Endodermal cell (in vitro differentiated cells): ENCODE measurements at regions not wholly inside any gene's neighbourhood (a gene's known extent, or its start where the extent isn't known, plus 50 kb on each side); places are given as distances from the start of the nearest gene placed in this dataset.
A peak's percentile ranks its signal among the peaks of the same experiment; 100 is the strongest.
"Not testable (repeated sequence)": the region's sequence is repeated elsewhere in the genome, so short reads cannot be mapped to it uniquely, and the experiment has no call there.

Experiments
- DNase-seq: peaks from one replicate; pipeline ENCODE4 v3.0.0-alpha.2; 2017
- H3K27ac ChIP-seq: 2 replicates; pipeline ENCODE4 v1.5.1; 2013; ENCODE audit warnings: mild to moderate bottlenecking, low read depth, low read length, moderate library complexity
- H3K27me3 ChIP-seq: 2 replicates; pipeline ENCODE4 v1.6.1; 2013; ENCODE audit warnings: mild to moderate bottlenecking, low read length, moderate library complexity; ENCODE audit not compliant: insufficient read depth, control insufficient read depth, poor library complexity, severe bottlenecking
- H3K36me3 ChIP-seq: 2 replicates; pipeline ENCODE4 v1.7.0; 2013; ENCODE audit warnings: mild to moderate bottlenecking, low read length, moderate library complexity; ENCODE audit not compliant: control insufficient read depth, insufficient read depth
- H3K4me1 ChIP-seq: one replicate; pipeline ENCODE4 v1.7.0; 2013; ENCODE audit warnings: low read length; ENCODE audit not compliant: control insufficient read depth, insufficient read depth
- H3K4me3 ChIP-seq: 2 replicates; pipeline ENCODE4 v1.5.1; 2013; ENCODE audit warnings: mild to moderate bottlenecking, low read length, moderate library complexity
- H3K9ac ChIP-seq: 2 replicates; pipeline ENCODE4 v1.6.1; 2013; ENCODE audit warnings: mild to moderate bottlenecking, low read length, moderate library complexity; ENCODE audit not compliant: poor library complexity, severe bottlenecking; ENCODE audit errors: extremely low read depth
- H3K9me3 ChIP-seq: 2 replicates; pipeline ENCODE4 v1.6.1; 2013; ENCODE audit warnings: mild to moderate bottlenecking, low read length, moderate library complexity; ENCODE audit not compliant: control insufficient read depth
- H3K27ac Mint-ChIP-seq: 2 replicates; pipeline ENCODE4 v1.8.0; 2020; ENCODE audit warnings: mixed read lengths
- H3K27me3 Mint-ChIP-seq: 2 replicates; pipeline ENCODE4 v1.8.0; 2021; ENCODE audit warnings: mild to moderate bottlenecking, mixed read lengths; ENCODE audit not compliant: insufficient read depth
- H3K36me3 Mint-ChIP-seq: 2 replicates; pipeline ENCODE4 v1.8.0; 2020; ENCODE audit warnings: low read depth, mixed read lengths
- H3K4me1 Mint-ChIP-seq: 2 replicates; pipeline ENCODE4 v1.8.0; 2020; ENCODE audit warnings: mixed read lengths
- H3K4me3 Mint-ChIP-seq: 2 replicates; pipeline ENCODE4 v1.8.0; 2020; ENCODE audit warnings: mild to moderate bottlenecking, moderate library complexity, mixed read lengths
- H3K9me3 Mint-ChIP-seq: 2 replicates; pipeline ENCODE4 v1.8.0; 2020; ENCODE audit warnings: mild to moderate bottlenecking, mixed read lengths
- WGBS, 2 experiments: methylation state at CpG; one replicate each; pipeline versions ENCODE4 v1.1.5 to v1.1.7; 2013; ENCODE audit warnings: missing lambda C conversion rate in 2 of 2, mixed read lengths in 1 of 2; ENCODE audit not compliant: insufficient coverage in 1 of 2, insufficient read length in 1 of 2; 5-methylcytosine and 5-hydroxymethylcytosine counted together
- TF ChIP-seq, protein P1 (sequence below): fragments of 200-600 bp; sonication (generic); conservative IDR thresholded peaks from 2 replicates; pipeline ENCODE4 v1.5.0; 2021; ENCODE audit warnings: antibody characterized with exemption, mild to moderate bottlenecking

GRCh38 chr7:81155654-81156373, 237.0 kb upstream of the SEMA3C start:
- TF ChIP-seq, protein P1, sequence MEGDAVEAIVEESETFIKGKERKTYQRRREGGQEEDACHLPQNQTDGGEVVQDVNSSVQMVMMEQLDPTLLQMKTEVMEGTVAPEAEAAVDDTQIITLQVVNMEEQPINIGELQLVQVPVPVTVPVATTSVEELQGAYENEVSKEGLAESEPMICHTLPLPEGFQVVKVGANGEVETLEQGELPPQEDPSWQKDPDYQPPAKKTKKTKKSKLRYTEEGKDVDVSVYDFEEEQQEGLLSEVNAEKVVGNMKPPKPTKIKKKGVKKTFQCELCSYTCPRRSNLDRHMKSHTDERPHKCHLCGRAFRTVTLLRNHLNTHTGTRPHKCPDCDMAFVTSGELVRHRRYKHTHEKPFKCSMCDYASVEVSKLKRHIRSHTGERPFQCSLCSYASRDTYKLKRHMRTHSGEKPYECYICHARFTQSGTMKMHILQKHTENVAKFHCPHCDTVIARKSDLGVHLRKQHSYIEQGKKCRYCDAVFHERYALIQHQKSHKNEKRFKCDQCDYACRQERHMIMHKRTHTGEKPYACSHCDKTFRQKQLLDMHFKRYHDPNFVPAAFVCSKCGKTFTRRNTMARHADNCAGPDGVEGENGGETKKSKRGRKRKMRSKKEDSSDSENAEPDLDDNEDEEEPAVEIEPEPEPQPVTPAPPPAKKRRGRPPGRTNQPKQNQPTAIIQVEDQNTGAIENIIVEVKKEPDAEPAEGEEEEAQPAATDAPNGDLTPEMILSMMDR: no peak
- Histone ChIP-seq H3K4me3 (no peak overlapping the region), H3K27me3 (no peaks in the 10 kb centered on the region), H3K9ac (no peak overlapping the region), H3K36me3 (no peaks in the 10 kb centered on the region), H3K9me3 (no peaks in the 10 kb centered on the region), H3K27ac (peak overlapping the region; percentile 43), H3K4me1 (peaks cover 8% of the 10 kb centered on the region)
- Mint-ChIP-seq H3K4me3 (no peak overlapping the region), H3K36me3 (no peaks in the 10 kb centered on the region), H3K27me3 (no peaks in the 10 kb centered on the region), H3K9me3 (no peaks in the 10 kb centered on the region), H3K4me1 (peaks cover 34% of the 10 kb centered on the region), H3K27ac (peak overlapping the region; percentile 12)
- WGBS, 2 experiments: 48 to 60% methylated on average over 2 to 4 of the region's 4 CpGs
- no peak for DNase-seq

DNA sequence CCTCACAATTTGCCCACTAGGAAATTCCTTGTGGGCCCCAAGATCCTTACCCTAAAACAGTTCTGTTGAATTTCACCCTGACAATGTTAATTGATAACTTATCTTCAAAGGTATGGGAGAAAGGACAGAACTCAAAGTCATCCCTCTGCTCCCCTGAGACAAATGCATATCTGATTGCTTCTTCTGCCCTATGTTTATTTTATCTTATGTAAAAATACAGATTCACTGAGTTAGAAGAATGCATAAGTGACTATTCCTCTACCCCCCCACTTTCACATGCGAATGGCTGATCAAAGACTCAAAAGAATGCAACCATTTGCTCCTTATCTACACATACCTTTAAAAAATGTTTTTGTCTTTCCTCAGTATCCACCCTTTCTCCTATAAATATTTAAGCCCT, 235.7 kb upstream of the SEMA3C start:
- H3K36me3 Mint-ChIP-seq: no peaks in the 10 kb centered on the region
- TF ChIP-seq, protein P1: no peak
- Histone ChIP-seq H3K27ac (no peak overlapping the region), H3K9ac (no peak overlapping the region), H3K4me3 (peak overlapping the region; percentile 6), H3K9me3 (no peaks in the 10 kb centered on the region), H3K27me3 (no peaks in the 10 kb centered on the region), H3K36me3 (no peaks in the 10 kb centered on the region), H3K4me1 (peaks cover 8% of the 10 kb centered on the region)
- no peaks in the 10 kb centered on the region for H3K27me3 Mint-ChIP-seq
- peak overlapping the region; percentile 16 for H3K27ac Mint-ChIP-seq
- WGBS, 2 experiments: 62% methylated on average over 1 of the region's 1 CpG; no CpG with 5 or more reads in 1 of the 2 experiments
- no peak overlapping the region for H3K4me3 Mint-ChIP-seq
- no peak for DNase-seq
- H3K4me1 Mint-ChIP-seq: peaks cover 36% of the 10 kb centered on the region
- H3K9me3 Mint-ChIP-seq: no peaks in the 10 kb centered on the region

DNA sequence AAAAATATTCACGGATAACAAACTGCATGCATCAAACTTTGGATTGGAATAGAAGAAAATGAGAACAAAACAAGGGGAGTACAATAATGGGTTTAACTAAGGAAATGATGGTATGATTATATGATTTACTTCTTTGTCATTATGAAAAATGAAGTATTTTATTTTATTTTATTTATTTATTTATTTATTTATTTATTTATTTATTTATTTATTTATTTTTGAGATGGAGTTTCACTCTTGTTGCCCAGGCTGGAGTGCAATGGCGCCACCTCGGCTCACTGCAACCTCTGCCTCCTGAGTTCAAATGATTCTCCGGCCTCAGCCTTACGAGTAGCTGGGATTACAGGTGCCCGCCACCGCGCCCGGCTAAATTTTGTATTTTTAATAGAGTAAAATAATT, 234.1 kb upstream of the SEMA3C start:
- not testable (repeated sequence) for H3K4me3 Mint-ChIP-seq, H3K27ac Mint-ChIP-seq, H3K36me3 Mint-ChIP-seq, H3K27ac ChIP-seq, DNase-seq, H3K4me3 ChIP-seq, H3K9me3 ChIP-seq, H3K9me3 Mint-ChIP-seq, H3K4me1 ChIP-seq, H3K27me3 Mint-ChIP-seq, H3K9ac ChIP-seq, H3K27me3 ChIP-seq, H3K36me3 ChIP-seq
- TF ChIP-seq, protein P1: peak; percentile 18
- H3K4me1 Mint-ChIP-seq: peaks cover 32% of the 10 kb centered on the region
- WGBS, 2 experiments: 94 to 96% methylated on average over 9 of the region's 9 CpGs
